ENCODE measurements at regions not wholly inside any gene's neighbourhood (a gene's known extent, or its start where the extent isn't known, plus 50 kb on each side); places are given as distances from the start of the nearest gene placed in this dataset.
"Not testable (repeated sequence)": the region's sequence is repeated elsewhere in the genome, so short reads cannot be mapped to it uniquely, and the experiment has no call there.

- H3K4me3 ChIP-seq (ENCODE audit: low read length): no peak overlapping the region
- no peaks in the 10 kb centered on the region for H3K4me1 ChIP-seq (ENCODE audit: low read length)
- H3K79me2 ChIP-seq (ENCODE audit: low read length): no peaks in the 10 kb centered on the region
- no peak for DNase-seq
- no peak overlapping the region for H2AFZ ChIP-seq (ENCODE audit: low read length)
- H3K9ac ChIP-seq (ENCODE audit: low read length): no peak overlapping the region
- H3K36me3 ChIP-seq (ENCODE audit: insufficient read depth, low read length): no peaks in the 10 kb centered on the region
- H3K27me3 ChIP-seq (ENCODE audit: low read length): no peaks in the 10 kb centered on the region
- no peaks in the 10 kb centered on the region for H4K20me1 ChIP-seq (ENCODE audit: insufficient read depth, low read depth, low read length)
- no peak overlapping the region for H3K27ac ChIP-seq (ENCODE audit: low read length)
- no peaks in the 10 kb centered on the region for H3K9me2 ChIP-seq (replicated peaks; ENCODE audit: insufficient read depth, low read length)
- H3K4me2 ChIP-seq (ENCODE audit: low read depth, low read length, poor library complexity, severe bottlenecking): no peak overlapping the region
- no peaks in the 10 kb centered on the region for H3K9me3 ChIP-seq (ENCODE audit: low read length)
These were observed 142.9 kb downstream of the DIRAS2 start for GRCh38 chr9:90499761-90500160.

- no peaks in the 10 kb centered on the region for H3K9me3 ChIP-seq (ENCODE audit: low read length)
- no peaks in the 10 kb centered on the region for H3K4me1 ChIP-seq (ENCODE audit: low read length)
- no peaks in the 10 kb centered on the region for H3K9me2 ChIP-seq (replicated peaks; ENCODE audit: insufficient read depth, low read length)
- H3K4me2 ChIP-seq (ENCODE audit: low read depth, low read length, poor library complexity, severe bottlenecking): no peak overlapping the region
- DNase-seq: no peak
- H3K4me3 ChIP-seq (ENCODE audit: low read length): no peak overlapping the region
- H4K20me1 ChIP-seq (ENCODE audit: insufficient read depth, low read depth, low read length): no peaks in the 10 kb centered on the region
- no peak overlapping the region for H2AFZ ChIP-seq (ENCODE audit: low read length)
- no peak overlapping the region for H3K27ac ChIP-seq (ENCODE audit: low read length)
- no peak overlapping the region for H3K9ac ChIP-seq (ENCODE audit: low read length)
- no peaks in the 10 kb centered on the region for H3K27me3 ChIP-seq (ENCODE audit: low read length)
- no peaks in the 10 kb centered on the region for H3K79me2 ChIP-seq (ENCODE audit: low read length)
- H3K36me3 ChIP-seq (ENCODE audit: insufficient read depth, low read length): no peaks in the 10 kb centered on the region
These were observed 140.5 kb downstream of the DIRAS2 start for GRCh38 chr9:90502134-90502533.

GRCh38 chr9:90504486-90504885, 138.1 kb downstream of the DIRAS2 start:
- DNase-seq: no peak
- no peak overlapping the region for H3K9ac ChIP-seq (ENCODE audit: low read length)

GRCh38 chr9:90505695-90506094, 136.9 kb downstream of the DIRAS2 start:
- H3K27me3 ChIP-seq (ENCODE audit: low read length): no peaks in the 10 kb centered on the region
- no peaks in the 10 kb centered on the region for H4K20me1 ChIP-seq (ENCODE audit: insufficient read depth, low read depth, low read length)
- no peaks in the 10 kb centered on the region for H3K36me3 ChIP-seq (ENCODE audit: insufficient read depth, low read length)
- no peaks in the 10 kb centered on the region for H3K79me2 ChIP-seq (ENCODE audit: low read length)
- H3K9ac ChIP-seq (ENCODE audit: low read length): no peak overlapping the region
- H2AFZ ChIP-seq (ENCODE audit: low read length): no peak overlapping the region
- no peak overlapping the region for H3K4me2 ChIP-seq (ENCODE audit: low read depth, low read length, poor library complexity, severe bottlenecking)
- no peaks in the 10 kb centered on the region for H3K4me1 ChIP-seq (ENCODE audit: low read length)
- DNase-seq: no peak
- H3K27ac ChIP-seq (ENCODE audit: low read length): no peak overlapping the region
- H3K9me2 ChIP-seq (replicated peaks; ENCODE audit: insufficient read depth, low read length): no peaks in the 10 kb centered on the region
- H3K4me3 ChIP-seq (ENCODE audit: low read length): no peak overlapping the region
- no peaks in the 10 kb centered on the region for H3K9me3 ChIP-seq (ENCODE audit: low read length)

More at GRCh38 chr9:90504486-90504885, 138.1 kb downstream of the DIRAS2 start:
- no peak overlapping the region for H3K4me3 ChIP-seq (ENCODE audit: low read length)
- no peak overlapping the region for H2AFZ ChIP-seq (ENCODE audit: low read length)
- H3K9me2 ChIP-seq (replicated peaks; ENCODE audit: insufficient read depth, low read length): no peaks in the 10 kb centered on the region
- no peaks in the 10 kb centered on the region for H3K9me3 ChIP-seq (ENCODE audit: low read length)
- H3K4me1 ChIP-seq (ENCODE audit: low read length): no peaks in the 10 kb centered on the region
- H3K36me3 ChIP-seq (ENCODE audit: insufficient read depth, low read length): no peaks in the 10 kb centered on the region
- H3K4me2 ChIP-seq (ENCODE audit: low read depth, low read length, poor library complexity, severe bottlenecking): no peak overlapping the region
- no peaks in the 10 kb centered on the region for H4K20me1 ChIP-seq (ENCODE audit: insufficient read depth, low read depth, low read length)
- no peak overlapping the region for H3K27ac ChIP-seq (ENCODE audit: low read length)
- H3K79me2 ChIP-seq (ENCODE audit: low read length): no peaks in the 10 kb centered on the region
- no peaks in the 10 kb centered on the region for H3K27me3 ChIP-seq (ENCODE audit: low read length)

GRCh38 chr9:90506402-90506801, 136.2 kb downstream of the DIRAS2 start:
- not testable (repeated sequence) for H3K9ac ChIP-seq (ENCODE audit: low read length); H3K4me1 ChIP-seq (ENCODE audit: low read length); DNase-seq

GRCh38 chr9:90507621-90508020, 135.0 kb downstream of the DIRAS2 start:
- H3K4me2 ChIP-seq (ENCODE audit: low read depth, low read length, poor library complexity, severe bottlenecking): no peak overlapping the region
- no peak for DNase-seq

More at GRCh38 chr9:90506402-90506801, 136.2 kb downstream of the DIRAS2 start:
- not testable (repeated sequence) for H3K4me2 ChIP-seq (ENCODE audit: low read depth, low read length, poor library complexity, severe bottlenecking); H4K20me1 ChIP-seq (ENCODE audit: insufficient read depth, low read depth, low read length); H3K79me2 ChIP-seq (ENCODE audit: low read length); H3K4me3 ChIP-seq (ENCODE audit: low read length); H3K36me3 ChIP-seq (ENCODE audit: insufficient read depth, low read length); H3K9me2 ChIP-seq (replicated peaks; ENCODE audit: insufficient read depth, low read length); H3K27me3 ChIP-seq (ENCODE audit: low read length); H3K27ac ChIP-seq (ENCODE audit: low read length); H3K9me3 ChIP-seq (ENCODE audit: low read length); H2AFZ ChIP-seq (ENCODE audit: low read length)

GRCh38 chr9:90508940-90509339, 133.7 kb downstream of the DIRAS2 start:
- H4K20me1 ChIP-seq (ENCODE audit: insufficient read depth, low read depth, low read length): no peaks in the 10 kb centered on the region

More at GRCh38 chr9:90507621-90508020, 135.0 kb downstream of the DIRAS2 start:
- no peaks in the 10 kb centered on the region for H3K4me1 ChIP-seq (ENCODE audit: low read length)
- H3K9me2 ChIP-seq (replicated peaks; ENCODE audit: insufficient read depth, low read length): no peaks in the 10 kb centered on the region
- no peaks in the 10 kb centered on the region for H3K79me2 ChIP-seq (ENCODE audit: low read length)
- H3K36me3 ChIP-seq (ENCODE audit: insufficient read depth, low read length): no peaks in the 10 kb centered on the region
- no peaks in the 10 kb centered on the region for H3K9me3 ChIP-seq (ENCODE audit: low read length)
- H3K27me3 ChIP-seq (ENCODE audit: low read length): no peaks in the 10 kb centered on the region
- no peaks in the 10 kb centered on the region for H4K20me1 ChIP-seq (ENCODE audit: insufficient read depth, low read depth, low read length)
- H3K9ac ChIP-seq (ENCODE audit: low read length): no peak overlapping the region
- H3K4me3 ChIP-seq (ENCODE audit: low read length): no peak overlapping the region
- H2AFZ ChIP-seq (ENCODE audit: low read length): no peak overlapping the region
- H3K27ac ChIP-seq (ENCODE audit: low read length): no peak overlapping the region

GRCh38 chr9:90511711-90512110, 130.9 kb downstream of the DIRAS2 start:
- Histone ChIP-seq H3K4me1 (ENCODE audit: low read length) (no peaks in the 10 kb centered on the region), H3K9ac (ENCODE audit: low read length) (no peak overlapping the region), H3K27me3 (ENCODE audit: low read length) (no peaks in the 10 kb centered on the region), H3K9me3 (ENCODE audit: low read length) (no peaks in the 10 kb centered on the region), H2AFZ (ENCODE audit: low read length) (no peak overlapping the region), H4K20me1 (ENCODE audit: insufficient read depth, low read depth, low read length) (no peaks in the 10 kb centered on the region), H3K36me3 (ENCODE audit: insufficient read depth, low read length) (no peaks in the 10 kb centered on the region), H3K4me3 (ENCODE audit: low read length) (no peak overlapping the region), H3K27ac (ENCODE audit: low read length) (no peak overlapping the region), H3K9me2 (replicated peaks; ENCODE audit: insufficient read depth, low read length) (no peaks in the 10 kb centered on the region), H3K79me2 (ENCODE audit: low read length) (no peaks in the 10 kb centered on the region), H3K4me2 (ENCODE audit: low read depth, low read length, poor library complexity, severe bottlenecking) (no peak overlapping the region)
- no peak for DNase-seq

More at GRCh38 chr9:90508940-90509339, 133.7 kb downstream of the DIRAS2 start:
- Histone ChIP-seq H3K9ac (ENCODE audit: low read length) (no peak overlapping the region), H3K4me1 (ENCODE audit: low read length) (no peaks in the 10 kb centered on the region), H3K9me2 (replicated peaks; ENCODE audit: insufficient read depth, low read length) (no peaks in the 10 kb centered on the region), H3K4me2 (ENCODE audit: low read depth, low read length, poor library complexity, severe bottlenecking) (no peak overlapping the region), H3K27ac (ENCODE audit: low read length) (no peak overlapping the region), H3K27me3 (ENCODE audit: low read length) (no peaks in the 10 kb centered on the region), H3K4me3 (ENCODE audit: low read length) (no peak overlapping the region), H3K79me2 (ENCODE audit: low read length) (no peaks in the 10 kb centered on the region), H2AFZ (ENCODE audit: low read length) (no peak overlapping the region), H3K9me3 (ENCODE audit: low read length) (no peaks in the 10 kb centered on the region), H3K36me3 (ENCODE audit: insufficient read depth, low read length) (no peaks in the 10 kb centered on the region)
- DNase-seq: no peak

GRCh38 chr9:90514877-90515276, 127.7 kb downstream of the DIRAS2 start:
- Histone ChIP-seq H3K36me3 (ENCODE audit: insufficient read depth, low read length) (no peaks in the 10 kb centered on the region), H3K79me2 (ENCODE audit: low read length) (no peaks in the 10 kb centered on the region), H2AFZ (ENCODE audit: low read length) (no peak overlapping the region), H3K4me1 (ENCODE audit: low read length) (no peaks in the 10 kb centered on the region), H3K4me3 (ENCODE audit: low read length) (no peak overlapping the region), H3K9ac (ENCODE audit: low read length) (no peak overlapping the region), H3K4me2 (ENCODE audit: low read depth, low read length, poor library complexity, severe bottlenecking) (no peak overlapping the region), H3K27ac (ENCODE audit: low read length) (no peak overlapping the region), H3K9me3 (ENCODE audit: low read length) (no peaks in the 10 kb centered on the region), H3K27me3 (ENCODE audit: low read length) (no peaks in the 10 kb centered on the region), H4K20me1 (ENCODE audit: insufficient read depth, low read depth, low read length) (no peaks in the 10 kb centered on the region), H3K9me2 (replicated peaks; ENCODE audit: insufficient read depth, low read length) (no peaks in the 10 kb centered on the region)
- no peak for DNase-seq

Measured in Karpas-422 (cell line).